ENCODE measurements at regions not wholly inside any gene's neighbourhood (a gene's known extent, or its start where the extent isn't known, plus 50 kb on each side); places are given as distances from the start of the nearest gene placed in this dataset.
"Not testable (repeated sequence)": the region's sequence is repeated elsewhere in the genome, so short reads cannot be mapped to it uniquely, and the experiment has no call there.

- in situ Hi-C loops (cut with HindIII; ENCODE audit: low pct_unique_long_range_greater_than_20kb, low sequenced_read_pairs) = no loop called here
- DNase-seq (ENCODE audit: low read depth) = no peak
Measured at GRCh38 chr7:85950871-85951270, 692.8 kb upstream of the GRM3 start.

GRCh38 chr7:85950418-85950817 is 693.3 kb upstream of the GRM3 start:
- DNase-seq (ENCODE audit: low read depth) = no peak
- in situ Hi-C loops (cut with HindIII; ENCODE audit: low pct_unique_long_range_greater_than_20kb, low sequenced_read_pairs) = no loop called here

GRCh38 chr7:85947767-85948166 is 695.9 kb upstream of the GRM3 start:
- no peak for DNase-seq (ENCODE audit: low read depth)
- in situ Hi-C loops (cut with HindIII; ENCODE audit: low pct_unique_long_range_greater_than_20kb, low sequenced_read_pairs) = no loop called here

- DNase-seq (ENCODE audit: low read depth) = no peak
- in situ Hi-C loops (cut with HindIII; ENCODE audit: low pct_unique_long_range_greater_than_20kb, low sequenced_read_pairs) = no loop called here
Measured at GRCh38 chr7:85940798-85941197, 702.9 kb upstream of the GRM3 start.

- in situ Hi-C loops (cut with HindIII; ENCODE audit: low pct_unique_long_range_greater_than_20kb, low sequenced_read_pairs) = no loop called here
Measured at GRCh38 chr7:85931919-85932318, 711.8 kb upstream of the GRM3 start.

GRCh38 chr7:85928500-85928899 is 715.2 kb upstream of the GRM3 start:
- DNase-seq (ENCODE audit: low read depth) = no peak
- in situ Hi-C loops (cut with HindIII; ENCODE audit: low pct_unique_long_range_greater_than_20kb, low sequenced_read_pairs) = no loop called here

More at GRCh38 chr7:85931919-85932318, 711.8 kb upstream of the GRM3 start:
- DNase-seq (ENCODE audit: low read depth) = no peak

GRCh38 chr7:85927226-85927625 is 716.5 kb upstream of the GRM3 start:
- in situ Hi-C loops (cut with HindIII; ENCODE audit: low pct_unique_long_range_greater_than_20kb, low sequenced_read_pairs) = no loop called here
- no peak for DNase-seq (ENCODE audit: low read depth)

GRCh38 chr7:85924062-85924461 is 719.6 kb upstream of the GRM3 start:
- in situ Hi-C loops (cut with HindIII; ENCODE audit: low pct_unique_long_range_greater_than_20kb, low sequenced_read_pairs) = no loop called here
- DNase-seq (ENCODE audit: low read depth) = no peak

- DNase-seq (ENCODE audit: low read depth) = no peak
- in situ Hi-C loops (cut with HindIII; ENCODE audit: low pct_unique_long_range_greater_than_20kb, low sequenced_read_pairs) = no loop called here
Measured at GRCh38 chr7:85916016-85916415, 727.7 kb upstream of the GRM3 start.

GRCh38 chr7:85914437-85914836 is 727.6 kb upstream of the SEMA3D start:
- no peak for DNase-seq (ENCODE audit: low read depth)
- in situ Hi-C loops (cut with HindIII; ENCODE audit: low pct_unique_long_range_greater_than_20kb, low sequenced_read_pairs) = no loop called here

- in situ Hi-C loops (cut with HindIII; ENCODE audit: low pct_unique_long_range_greater_than_20kb, low sequenced_read_pairs) = no loop called here
- no peak for DNase-seq (ENCODE audit: low read depth)
Measured at GRCh38 chr7:85908051-85908450, 721.2 kb upstream of the SEMA3D start.

- no peak for DNase-seq (ENCODE audit: low read depth)
- in situ Hi-C loops (cut with HindIII; ENCODE audit: low pct_unique_long_range_greater_than_20kb, low sequenced_read_pairs) = no loop called here
Measured at GRCh38 chr7:85897967-85898366, 711.1 kb upstream of the SEMA3D start.

- no peak for DNase-seq (ENCODE audit: low read depth)
- in situ Hi-C loops (cut with HindIII; ENCODE audit: low pct_unique_long_range_greater_than_20kb, low sequenced_read_pairs) = no loop called here
Measured at GRCh38 chr7:85896531-85896930, 709.7 kb upstream of the SEMA3D start.

GRCh38 chr7:85895835-85896234 is 709.0 kb upstream of the SEMA3D start:
- DNase-seq (ENCODE audit: low read depth) = no peak
- in situ Hi-C loops (cut with HindIII; ENCODE audit: low pct_unique_long_range_greater_than_20kb, low sequenced_read_pairs) = no loop called here

- in situ Hi-C loops (cut with HindIII; ENCODE audit: low pct_unique_long_range_greater_than_20kb, low sequenced_read_pairs) = not testable (repeated sequence)
Measured at GRCh38 chr7:85891900-85892299, 705.0 kb upstream of the SEMA3D start.

GRCh38 chr7:85890244-85890811 is 703.5 kb upstream of the SEMA3D start:
- DNase-seq (ENCODE audit: low read depth) = no peak
- in situ Hi-C loops (cut with HindIII; ENCODE audit: low pct_unique_long_range_greater_than_20kb, low sequenced_read_pairs) = no loop called here

More at GRCh38 chr7:85891900-85892299, 705.0 kb upstream of the SEMA3D start:
- DNase-seq (ENCODE audit: low read depth) = not testable (repeated sequence)

- in situ Hi-C loops (cut with HindIII; ENCODE audit: low pct_unique_long_range_greater_than_20kb, low sequenced_read_pairs) = no loop called here
- no peak for DNase-seq (ENCODE audit: low read depth)
Measured at GRCh38 chr7:85887133-85887532, 700.3 kb upstream of the SEMA3D start.

GRCh38 chr7:85882335-85882734 is 695.5 kb upstream of the SEMA3D start:
- no peak for DNase-seq (ENCODE audit: low read depth)
- in situ Hi-C loops (cut with HindIII; ENCODE audit: low pct_unique_long_range_greater_than_20kb, low sequenced_read_pairs) = no loop called here

- in situ Hi-C loops (cut with HindIII; ENCODE audit: low pct_unique_long_range_greater_than_20kb, low sequenced_read_pairs) = no loop called here
- DNase-seq (ENCODE audit: low read depth) = no peak
Measured at GRCh38 chr7:85875398-85875797, 688.5 kb upstream of the SEMA3D start.

- in situ Hi-C loops (cut with HindIII; ENCODE audit: low pct_unique_long_range_greater_than_20kb, low sequenced_read_pairs) = no loop called here
- no peak for DNase-seq (ENCODE audit: low read depth)
Measured at GRCh38 chr7:85866540-85866939, 679.7 kb upstream of the SEMA3D start.

Measured in Caki2 (cell line).